ENCODE measurements at regions not wholly inside any gene's neighbourhood (a gene's known extent, or its start where the extent isn't known, plus 50 kb on each side); places are given as distances from the start of the nearest gene placed in this dataset.

DNA sequence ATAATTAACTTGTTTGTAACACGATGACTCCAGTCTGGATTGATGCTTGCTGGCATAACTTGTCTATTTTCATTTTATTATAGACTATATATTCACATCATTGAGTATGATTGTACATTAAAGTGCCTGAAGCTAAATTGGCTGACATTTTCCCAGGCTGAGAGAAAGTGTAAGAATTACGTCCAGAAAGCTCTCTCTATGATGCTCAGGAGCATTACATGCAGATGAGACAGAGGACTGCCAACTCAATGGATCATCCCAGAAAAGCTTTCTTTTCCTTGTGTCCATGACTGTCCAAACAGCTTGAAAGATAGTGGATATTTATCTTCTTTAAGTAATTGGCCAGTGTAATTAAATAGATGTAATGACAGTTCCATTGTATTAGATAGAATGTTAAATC is 1372.2 kb upstream of the TMEFF2 start:
- in situ Hi-C loops (cut with HindIII; ENCODE audit: extremely low pct_ligation_motif_present, low pct_unique_long_range_greater_than_20kb): no loop called here
- intact Hi-C loops (cut with micrococcal nuclease; ENCODE audit: unreplicated experiment): no loop called here
- BruUV-seq (replicated peaks): no TSS peak

More for the DNA sequence above, 1372.2 kb upstream of the TMEFF2 start:
- ATAC-seq: no peak
- Histone ChIP-seq H3K9me3 (ENCODE audit: low read length) (no peaks in the 10 kb centered on the region), H3K27ac (ENCODE audit: extremely low read length, insufficient read depth, low read length) (no peak overlapping the region), H4K20me1 (ENCODE audit: insufficient read depth, low read length) (no peaks in the 10 kb centered on the region), H3K4me2 (ENCODE audit: low read depth, low read length) (no peak overlapping the region), H2AFZ (ENCODE audit: low read length) (no peak overlapping the region), H3K36me3 (replicated peaks in 1 of 2; ENCODE audit: control insufficient read depth in 1 of 2, insufficient read depth in 2 of 2, low read length in 2 of 2) (no peaks in the 10 kb centered on the region), H3K27me3 (ENCODE audit: control insufficient read depth in 1 of 2, insufficient read depth in 2 of 2, low read length in 2 of 2) (no peaks in the 10 kb centered on the region), H3K9ac (ENCODE audit: insufficient read depth, low read depth, low read length) (no peak overlapping the region), H3K79me2 (ENCODE audit: insufficient read depth, low read length) (no peaks in the 10 kb centered on the region), H3K4me1 (ENCODE audit: insufficient read depth, low read length) (no peaks in the 10 kb centered on the region), H3K4me3 (replicated peaks in 1 of 3; ENCODE audit: insufficient read depth in 1 of 3, low read depth in 2 of 3, low read length in 3 of 3) (no peak overlapping the region)
- DNase-seq (ENCODE audit: low spot score): no peak
- CTCF ChIA-PET (ENCODE audit: low intra/inter-chr PET ratio, low total read pairs): no interaction called here
- POLR2A ChIA-PET: no interaction called here
- no peak for FAIRE-seq
- no peak for TF ChIP-seq ZNF430 (CRISPR knock-in tag; IDR thresholded peaks at IDR 0.05)
- no peak for TF ChIP-seq RORA (CRISPR knock-in tag; IDR thresholded peaks at IDR 0.05)
- TF ChIP-seq SMAD3 (CRISPR knock-in tag; IDR thresholded peaks at IDR 0.05): no peak
- no peak for TF ChIP-seq ZC3H13 (CRISPR knock-in tag; IDR thresholded peaks at IDR 0.05)
- no peak for TF ChIP-seq ZNF10 (CRISPR knock-in tag; IDR thresholded peaks at IDR 0.05; ENCODE audit: borderline replicate concordance, low read depth)
- TF ChIP-seq ZSCAN30 (CRISPR knock-in tag; IDR thresholded peaks at IDR 0.05): no peak
- TF ChIP-seq ESRRA (CRISPR knock-in tag; IDR thresholded peaks at IDR 0.05; ENCODE audit: low read depth): no peak
- no peak for TF ChIP-seq CCDC6 (CRISPR knock-in tag; IDR thresholded peaks at IDR 0.05)
- TF ChIP-seq AHR (CRISPR knock-in tag; IDR thresholded peaks at IDR 0.05): no peak
- TF ChIP-seq ZNF572 (CRISPR knock-in tag; IDR thresholded peaks at IDR 0.05): no peak
- no peak for TF ChIP-seq MXI1 (IDR thresholded peaks at IDR 0.05; ENCODE audit: borderline replicate concordance, low read depth, low read length)
- TF ChIP-seq JARID2 (CRISPR knock-in tag; IDR thresholded peaks at IDR 0.05; ENCODE audit: insufficient replicate concordance): no peak
- no peak for TF ChIP-seq NCOR1 (IDR thresholded peaks at IDR 0.05; ENCODE audit: borderline replicate concordance, low read length)
- no peak for TF ChIP-seq ZNF451 (CRISPR knock-in tag; IDR thresholded peaks at IDR 0.05)
- TF ChIP-seq ZNF143 (CRISPR knock-in tag; IDR thresholded peaks at IDR 0.05): no peak
- TF ChIP-seq REL (CRISPR knock-in tag; conservative IDR thresholded peaks at IDR 0.05): no peak
- TF ChIP-seq SIN3B (IDR thresholded peaks at IDR 0.05; ENCODE audit: low read length): no peak
- no peak for TF ChIP-seq ZNF512 (CRISPR knock-in tag; IDR thresholded peaks at IDR 0.05)
- TF ChIP-seq PBX2 (CRISPR knock-in tag; IDR thresholded peaks at IDR 0.05): no peak
- TF ChIP-seq MAZ (IDR thresholded peaks at IDR 0.05; ENCODE audit: borderline replicate concordance, low read depth, low read length): no peak
- no peak for TF ChIP-seq MAZ (CRISPR knock-in tag; IDR thresholded peaks at IDR 0.05; ENCODE audit: low read depth)
- WGBS (ENCODE audit: low lambda C conversion rate): 4% methylated on average over 2 of the region's 2 CpGs
